Ascending aorta (tissue), 2 donors: ENCODE measurements at regions not wholly inside any gene's neighbourhood (a gene's known extent, or its start where the extent isn't known, plus 50 kb on each side); places are given as distances from the start of the nearest gene placed in this dataset.

Source experiments
- DNase-seq, 2 donors: peaks; one replicate each; pipeline ENCODE4 v3.0.0-alpha.2; 2019; ENCODE audit warnings: low spot score in 2 of 2
- H3K27ac ChIP-seq, 2 donors: fragments of 200-600 bp; sonication (generic); one replicate each; pipeline ENCODE4 v1.5.1; 2016 to 2017; ENCODE audit warnings: mild to moderate bottlenecking in 1 of 2
- H3K27me3 ChIP-seq: fragments of 200-600 bp; sonication (generic); one replicate; pipeline ENCODE4 v1.5.1; 2017
- H3K36me3 ChIP-seq, 2 donors: fragments of 200-600 bp; sonication (generic); one replicate each; pipeline ENCODE4 v1.5.1; 2016
- H3K4me1 ChIP-seq, 2 donors: fragments of 200-600 bp; sonication (generic); one replicate each; pipeline ENCODE4 v1.5.1; 2016 to 2017; ENCODE audit warnings: mild to moderate bottlenecking in 1 of 2
- H3K4me3 ChIP-seq, 2 donors: fragments of 200-600 bp; sonication (generic); one replicate each; pipeline ENCODE4 v1.5.1; 2016 to 2017; ENCODE audit warnings: mild to moderate bottlenecking in 1 of 2
- H3K9me3 ChIP-seq, 2 donors: fragments of 200-600 bp; sonication (generic); one replicate each; pipeline ENCODE4 v1.5.1; 2016
- intact Hi-C: fragments of 100-400 bp; cut with DNase I; formaldehyde crosslinking; loops from one replicate; pipeline ENCODE4 v1.15.1; 2023
- TF ChIP-seq, protein P1 (sequence below), 3 experiments: fragments of 200-600 bp in 2 of 3; fragments of 450-650 bp in 1 of 3; sonication (generic) in 2 of 3; IDR thresholded peaks; one replicate each; pipeline ENCODE4 v1.5.1; 2016 to 2019; ENCODE audit warnings: antibody characterized with exemption in 3 of 3, mild to moderate bottlenecking in 1 of 3, moderate library complexity in 1 of 3

DNA sequence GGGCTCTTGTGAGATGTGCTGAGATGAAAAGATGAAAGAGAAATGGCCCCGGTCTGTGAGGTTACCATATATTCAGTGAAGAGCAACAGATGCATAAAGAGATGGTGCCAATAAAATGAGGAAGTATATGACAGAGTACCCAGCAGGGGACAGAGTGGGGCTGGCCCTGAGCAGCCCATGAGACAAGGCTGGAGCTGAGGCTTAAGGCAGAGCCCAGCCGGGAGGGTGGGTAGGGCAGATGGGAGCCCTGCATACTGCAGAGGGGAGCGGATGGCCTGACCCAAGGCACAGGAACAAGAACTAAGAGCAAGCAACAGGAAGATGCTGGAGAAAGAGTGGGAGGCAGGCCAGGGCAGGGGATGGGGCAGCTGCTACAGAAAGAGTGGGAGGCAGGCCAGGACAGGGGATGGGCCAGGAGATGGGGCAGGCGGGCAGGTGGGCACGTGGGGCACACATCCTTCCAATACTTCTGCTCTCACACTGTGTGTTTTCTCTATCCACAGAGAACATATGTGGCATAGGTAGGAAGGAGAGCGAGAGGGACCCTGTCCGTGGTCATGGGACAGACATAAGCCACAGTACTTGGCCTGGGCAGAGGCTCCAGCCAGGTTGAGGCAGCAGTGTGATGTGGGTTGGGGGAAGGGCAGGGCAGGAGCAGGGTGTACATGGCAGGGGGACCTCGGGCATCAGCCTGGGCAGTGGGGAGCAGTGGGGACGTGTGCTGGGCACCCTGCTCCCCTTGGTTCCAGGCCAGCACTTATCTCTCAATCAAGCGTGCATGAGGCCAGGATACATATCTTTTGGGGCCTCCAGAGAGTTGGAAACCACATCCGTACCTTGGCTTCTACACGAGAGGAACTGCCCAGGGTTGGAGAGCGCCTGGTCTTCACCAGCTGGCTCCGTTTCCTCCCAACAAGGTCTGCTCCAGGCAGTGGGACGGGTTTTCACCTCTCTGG is 91.6 kb upstream of the IKZF1 start:
- TF ChIP-seq, protein P1, sequence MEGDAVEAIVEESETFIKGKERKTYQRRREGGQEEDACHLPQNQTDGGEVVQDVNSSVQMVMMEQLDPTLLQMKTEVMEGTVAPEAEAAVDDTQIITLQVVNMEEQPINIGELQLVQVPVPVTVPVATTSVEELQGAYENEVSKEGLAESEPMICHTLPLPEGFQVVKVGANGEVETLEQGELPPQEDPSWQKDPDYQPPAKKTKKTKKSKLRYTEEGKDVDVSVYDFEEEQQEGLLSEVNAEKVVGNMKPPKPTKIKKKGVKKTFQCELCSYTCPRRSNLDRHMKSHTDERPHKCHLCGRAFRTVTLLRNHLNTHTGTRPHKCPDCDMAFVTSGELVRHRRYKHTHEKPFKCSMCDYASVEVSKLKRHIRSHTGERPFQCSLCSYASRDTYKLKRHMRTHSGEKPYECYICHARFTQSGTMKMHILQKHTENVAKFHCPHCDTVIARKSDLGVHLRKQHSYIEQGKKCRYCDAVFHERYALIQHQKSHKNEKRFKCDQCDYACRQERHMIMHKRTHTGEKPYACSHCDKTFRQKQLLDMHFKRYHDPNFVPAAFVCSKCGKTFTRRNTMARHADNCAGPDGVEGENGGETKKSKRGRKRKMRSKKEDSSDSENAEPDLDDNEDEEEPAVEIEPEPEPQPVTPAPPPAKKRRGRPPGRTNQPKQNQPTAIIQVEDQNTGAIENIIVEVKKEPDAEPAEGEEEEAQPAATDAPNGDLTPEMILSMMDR (IDR thresholded peaks at IDR 0.05): no peak
- Histone ChIP-seq H3K36me3 (no peaks in the 10 kb centered on the region), H3K4me3 (no peak overlapping the region), H3K27me3 (no peaks in the 10 kb centered on the region), H3K9me3 (no peaks in the 10 kb centered on the region), H3K27ac (no peak overlapping the region), H3K4me1 (no peaks in the 10 kb centered on the region)
- DNase-seq: no peak
- intact Hi-C loops: no loop called here

DNA sequence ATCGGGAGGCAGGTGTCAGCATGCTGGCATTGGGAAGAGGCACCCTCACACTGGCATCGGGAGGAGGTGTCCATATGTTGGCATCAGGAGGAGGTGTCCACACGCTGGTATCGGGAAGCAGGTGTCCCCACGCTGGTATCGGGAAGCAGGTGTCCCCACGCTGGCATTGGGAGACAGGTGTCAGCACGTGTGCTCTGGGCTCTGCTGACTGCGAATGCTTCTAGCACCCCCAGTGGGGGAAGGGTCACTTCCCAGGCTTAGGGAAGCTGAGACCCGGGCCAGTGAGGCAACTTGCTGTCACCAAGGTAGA is 92.5 kb upstream of the IKZF1 start:
- intact Hi-C loops: no loop called here
- H3K36me3 ChIP-seq: no peaks in the 10 kb centered on the region
- H3K27me3 ChIP-seq: no peaks in the 10 kb centered on the region
- DNase-seq: no peak
- H3K4me1 ChIP-seq: no peaks in the 10 kb centered on the region
- TF ChIP-seq, protein P1 (IDR thresholded peaks at IDR 0.05): no peak
- no peaks in the 10 kb centered on the region for H3K9me3 ChIP-seq
- no peak overlapping the region for H3K4me3 ChIP-seq
- no peak overlapping the region for H3K27ac ChIP-seq

DNA sequence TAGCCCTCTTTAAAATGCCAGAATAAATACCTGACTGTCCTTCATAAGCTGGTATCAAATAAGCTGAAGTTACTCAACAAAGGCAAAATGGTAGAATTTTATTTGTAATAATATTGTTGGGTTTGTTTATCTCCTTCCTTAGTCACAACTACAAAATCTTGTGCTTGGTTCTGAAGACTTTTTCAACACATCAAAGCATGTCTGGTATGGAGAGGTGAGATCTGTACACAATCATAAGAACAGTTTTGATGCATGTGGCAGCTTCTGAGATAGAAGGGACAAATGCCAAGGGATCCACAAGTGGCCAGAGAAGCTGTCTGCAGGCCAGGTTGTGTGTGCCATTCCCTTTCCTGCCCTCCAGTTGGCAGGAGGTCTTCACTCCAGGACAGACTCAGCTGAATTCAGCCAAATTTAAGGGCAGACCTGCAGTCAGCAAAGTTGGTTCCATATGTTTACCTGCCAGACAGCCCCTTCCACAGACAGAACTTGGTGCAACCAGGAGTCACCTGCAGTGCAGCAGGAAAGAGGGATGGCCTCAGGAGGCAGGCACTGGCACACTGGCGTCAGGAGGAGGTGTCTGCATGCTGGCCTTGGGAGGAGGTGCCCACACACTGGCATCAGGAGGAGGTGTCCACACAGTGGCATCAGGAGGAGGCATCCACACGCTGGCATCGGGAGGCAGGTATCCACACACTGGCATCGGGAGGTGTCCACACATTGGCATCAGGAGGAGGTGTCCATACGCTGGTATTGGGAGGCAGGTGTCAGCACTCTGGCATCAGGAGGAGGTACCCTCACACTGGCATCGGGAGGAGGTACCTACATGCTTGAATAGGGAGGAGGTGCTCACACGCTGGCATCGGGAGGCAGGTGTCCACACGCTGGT is 93.1 kb upstream of the IKZF1 start:
- H3K27me3 ChIP-seq: no peaks in the 10 kb centered on the region
- H3K4me1 ChIP-seq: no peaks in the 10 kb centered on the region
- H3K27ac ChIP-seq: no peak overlapping the region
- no peak for DNase-seq
- no peak overlapping the region for H3K4me3 ChIP-seq
- intact Hi-C loops: no loop called here
- TF ChIP-seq, protein P1 (IDR thresholded peaks at IDR 0.05): no peak
- no peaks in the 10 kb centered on the region for H3K9me3 ChIP-seq
- H3K36me3 ChIP-seq: no peaks in the 10 kb centered on the region

DNA sequence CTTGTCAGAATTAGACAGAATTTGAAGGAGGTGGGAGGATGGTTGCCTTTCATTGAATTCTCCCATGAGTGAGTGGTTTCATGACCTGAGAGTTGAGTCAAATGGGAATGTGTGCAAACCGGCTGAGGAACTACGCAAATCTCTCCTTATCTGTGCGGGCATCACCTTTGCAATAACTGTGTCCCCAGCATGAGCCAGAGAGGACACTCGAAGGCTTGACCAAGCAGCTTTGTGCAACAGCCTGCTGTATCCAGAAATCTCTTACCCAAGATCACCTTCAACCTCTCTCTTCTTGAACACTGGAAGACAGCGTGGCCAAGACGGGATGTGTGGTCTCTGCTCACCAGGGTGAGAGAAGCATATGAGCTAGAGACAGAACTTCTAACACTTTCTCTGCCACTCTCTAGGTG is 93.8 kb upstream of the IKZF1 start:
- Histone ChIP-seq H3K4me1 (no peaks in the 10 kb centered on the region), H3K36me3 (no peaks in the 10 kb centered on the region), H3K9me3 (no peaks in the 10 kb centered on the region), H3K27ac (no peak overlapping the region), H3K4me3 (no peak overlapping the region), H3K27me3 (no peaks in the 10 kb centered on the region)
- intact Hi-C loops: no loop called here
- TF ChIP-seq, protein P1 (IDR thresholded peaks at IDR 0.05): no peak
- DNase-seq: no peak

DNA sequence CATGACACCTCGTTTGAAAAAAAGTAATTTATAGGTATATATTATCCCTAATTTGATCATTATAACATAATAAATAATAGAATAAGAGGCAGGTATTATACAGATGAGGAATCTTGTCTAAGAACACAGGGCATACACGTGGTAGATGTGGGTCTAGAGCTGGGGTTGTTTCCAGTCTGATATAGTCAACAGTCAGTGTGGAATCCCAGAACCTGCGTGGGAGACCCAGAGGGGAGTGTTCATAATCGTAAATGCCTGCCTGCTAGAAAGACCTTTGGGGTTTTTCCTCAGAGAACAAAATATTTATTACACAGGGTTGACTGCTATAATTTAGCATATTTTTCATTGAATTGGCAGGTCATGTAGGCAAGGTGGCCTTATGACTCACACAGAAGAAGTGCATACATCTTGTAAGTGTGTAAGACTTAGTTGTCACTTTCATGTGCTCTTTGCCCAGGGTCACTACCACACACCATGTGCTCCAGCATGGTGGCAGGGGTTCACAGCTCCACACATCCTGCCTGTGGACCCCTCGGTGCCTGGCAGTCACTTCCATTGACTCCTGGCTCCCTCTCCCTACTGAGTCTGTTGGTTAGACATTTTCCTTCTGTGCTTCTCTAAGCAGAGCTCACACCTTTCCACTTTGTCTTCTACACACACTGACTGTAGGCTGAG is 94.9 kb upstream of the IKZF1 start:
- H3K4me3 ChIP-seq: no peak overlapping the region
- H3K4me1 ChIP-seq: no peaks in the 10 kb centered on the region
- no peaks in the 10 kb centered on the region for H3K27me3 ChIP-seq
- H3K9me3 ChIP-seq: no peaks in the 10 kb centered on the region
- H3K36me3 ChIP-seq: no peaks in the 10 kb centered on the region
- no peak for DNase-seq
- H3K27ac ChIP-seq: no peak overlapping the region
- TF ChIP-seq, protein P1 (IDR thresholded peaks at IDR 0.05): no peak
- intact Hi-C loops: no loop called here
